ENCODE measurements at regions not wholly inside any gene's neighbourhood (a gene's known extent, or its start where the extent isn't known, plus 50 kb on each side); places are given as distances from the start of the nearest gene placed in this dataset.

GRCh38 chr2:2795438-2796091 is 464.5 kb upstream of the MYT1L start:
- TF ChIP-seq, protein P1, sequence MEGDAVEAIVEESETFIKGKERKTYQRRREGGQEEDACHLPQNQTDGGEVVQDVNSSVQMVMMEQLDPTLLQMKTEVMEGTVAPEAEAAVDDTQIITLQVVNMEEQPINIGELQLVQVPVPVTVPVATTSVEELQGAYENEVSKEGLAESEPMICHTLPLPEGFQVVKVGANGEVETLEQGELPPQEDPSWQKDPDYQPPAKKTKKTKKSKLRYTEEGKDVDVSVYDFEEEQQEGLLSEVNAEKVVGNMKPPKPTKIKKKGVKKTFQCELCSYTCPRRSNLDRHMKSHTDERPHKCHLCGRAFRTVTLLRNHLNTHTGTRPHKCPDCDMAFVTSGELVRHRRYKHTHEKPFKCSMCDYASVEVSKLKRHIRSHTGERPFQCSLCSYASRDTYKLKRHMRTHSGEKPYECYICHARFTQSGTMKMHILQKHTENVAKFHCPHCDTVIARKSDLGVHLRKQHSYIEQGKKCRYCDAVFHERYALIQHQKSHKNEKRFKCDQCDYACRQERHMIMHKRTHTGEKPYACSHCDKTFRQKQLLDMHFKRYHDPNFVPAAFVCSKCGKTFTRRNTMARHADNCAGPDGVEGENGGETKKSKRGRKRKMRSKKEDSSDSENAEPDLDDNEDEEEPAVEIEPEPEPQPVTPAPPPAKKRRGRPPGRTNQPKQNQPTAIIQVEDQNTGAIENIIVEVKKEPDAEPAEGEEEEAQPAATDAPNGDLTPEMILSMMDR (IDR thresholded peaks at IDR 0.05 in 8 of 11, conservative IDR thresholded peaks at IDR 0.05 in 3 of 11), result no peak
- TF ChIP-seq POLR2A (IDR thresholded peaks at IDR 0.05) (no peak), POLR2AphosphoS5 (IDR thresholded peaks at IDR 0.05) (no peak)

All from spleen (tissue), 7 donors.